HCT116 (cell line): ENCODE measurements at regions not wholly inside any gene's neighbourhood (a gene's known extent, or its start where the extent isn't known, plus 50 kb on each side); places are given as distances from the start of the nearest gene placed in this dataset.

Source experiments
- ATAC-seq: fragments of 200-7000 bp; cut with Tn5 transposase; 2 replicates; pipeline ENCODE4 v1.9.1; 2020; ENCODE audit warnings: mild to moderate bottlenecking, moderate library complexity
- BruUV-seq: library from RNA; stranded (reverse); fragments of 400-500 nt; replicated peaks from 2 replicates; lab custom pipeline; 2021; lab: Mats Ljungman, UMichigan
- CTCF ChIA-PET: fragments of 300-600 bp; sonication (Branson Sonifier 250); formaldehyde crosslinking; loops from one replicate; lab custom pipeline; 2021; ENCODE audit warnings: antibody characterized with exemption; lab: Charles Lee
- POLR2A ChIA-PET: fragments of 300-600, 350-600 bp; sonication (Branson Sonifier 250); formaldehyde crosslinking; loops from one replicate; lab custom pipeline; 2021; ENCODE audit warnings: antibody characterized with exemption; lab: Charles Lee
- RAD21 ChIA-PET, 2 experiments: fragments of 300-600 bp; sonication (Branson Sonifier 250); formaldehyde crosslinking; loops; one replicate each; lab custom pipeline; 2023; ENCODE audit warnings: low total read pairs in 2 of 2; ENCODE audit not compliant: uncharacterized antibody in 2 of 2, unreplicated experiment in 2 of 2, low non-redundant PET in 1 of 2; lab: Charles Lee
- DNase-seq: peaks from one replicate; pipeline ENCODE4 v3.0.0-alpha.2; 2010; ENCODE audit warnings: low read depth, low spot score
- H2AFZ ChIP-seq: fragments of 200-600 bp; shearing (Covaris generic), sonication (generic); 2 replicates; pipeline ENCODE4 v1.6.1; 2017; ENCODE audit warnings: low read depth, mixed run types, mixed read lengths, antibody characterized with exemption, low read length; ENCODE audit not compliant: poor library complexity, severe bottlenecking
- H3K27ac ChIP-seq: 2 replicates; pipeline ENCODE4 v1.5.1; 2012; ENCODE audit warnings: low read depth, low read length
- H3K27me3 ChIP-seq: fragments of 200-600 bp; sonication (generic); 2 replicates; pipeline ENCODE4 v1.6.1; 2016; ENCODE audit warnings: mixed run types, low read length, mixed read lengths; ENCODE audit not compliant: insufficient read depth
- H3K36me3 ChIP-seq, 2 experiments: fragments of 200-500 bp in 1 of 2; fragments of 200-600 bp in 1 of 2; sonication (Bioruptor generic) in 1 of 2; sonication (generic) in 1 of 2; 2 replicates each; pipeline versions ENCODE4 v1.5.1 to v1.6.1; 2014 to 2016; ENCODE audit warnings: low read length in 2 of 2, inconsistent platforms in 1 of 2, mixed read lengths in 1 of 2, mixed run types in 1 of 2; ENCODE audit not compliant: insufficient read depth in 2 of 2, control insufficient read depth in 1 of 2
- H3K4me1 ChIP-seq, 2 experiments: fragments of 200-600 bp in 1 of 2; sonication (generic) in 1 of 2; 2 replicates each; pipeline versions ENCODE4 v1.5.1 to v1.6.1; 2012 to 2017; ENCODE audit warnings: low read length in 2 of 2, inconsistent platforms in 1 of 2, mild to moderate bottlenecking in 1 of 2, mixed read lengths in 1 of 2, mixed run types in 1 of 2, moderate library complexity in 1 of 2; ENCODE audit not compliant: insufficient read depth in 2 of 2, control insufficient read depth in 1 of 2
- H3K4me2 ChIP-seq: fragments of 200-600 bp; sonication (generic); 2 replicates; pipeline ENCODE4 v1.6.1; 2017; ENCODE audit warnings: mixed run types, low read length, mixed read lengths
- H3K4me3 ChIP-seq, 2 experiments: fragments of 200-600 bp in 1 of 2; sonication (generic) in 1 of 2; replicated peaks in 1 of 2; 2 replicates each; pipeline ENCODE4 v1.5.1; 2011 to 2016; ENCODE audit warnings: low read length in 2 of 2, control low read depth in 1 of 2, low read depth in 1 of 2, mild to moderate bottlenecking in 1 of 2, mixed read lengths in 1 of 2, mixed run types in 1 of 2
- H3K79me2 ChIP-seq: fragments of 200-600 bp; sonication (generic); 2 replicates; pipeline ENCODE4 v1.6.1; 2017; ENCODE audit warnings: mild to moderate bottlenecking, mixed run types, low read length, moderate library complexity, mixed read lengths; ENCODE audit not compliant: insufficient read depth
- H3K9ac ChIP-seq: fragments of 200-600 bp; sonication (generic); 2 replicates; pipeline ENCODE4 v1.6.1; 2016; ENCODE audit warnings: low read length, mixed read lengths
- H3K9me2 ChIP-seq: fragments of 200-600 bp; sonication (generic), shearing (Covaris generic); 2 replicates; pipeline ENCODE4 v1.6.1; 2017; ENCODE audit warnings: mixed run types, mild to moderate bottlenecking, moderate library complexity; ENCODE audit not compliant: insufficient read depth
- H3K9me3 ChIP-seq, 2 experiments: fragments of 200-500 bp in 1 of 2; fragments of 200-600 bp in 1 of 2; sonication (Bioruptor generic) in 1 of 2; sonication (generic) in 1 of 2; 2 replicates each; pipeline ENCODE4 v1.6.1; 2014 to 2017; ENCODE audit warnings: low read length in 2 of 2, mixed read lengths in 2 of 2, inconsistent platforms in 1 of 2, low read depth in 1 of 2, mild to moderate bottlenecking in 1 of 2, mixed run types in 1 of 2, moderate library complexity in 1 of 2; ENCODE audit not compliant: control insufficient read depth in 1 of 2, insufficient read depth in 1 of 2
- H4K20me1 ChIP-seq: fragments of 200-600 bp; sonication (generic), shearing (Covaris generic); 2 replicates; pipeline ENCODE4 v1.6.1; 2017; ENCODE audit warnings: mixed run types, mild to moderate bottlenecking, moderate library complexity; ENCODE audit not compliant: insufficient read depth
- CBX3 ChIP-seq: IDR thresholded peaks from 2 replicates; pipeline ENCODE4 v1.6.1; 2012; ENCODE audit warnings: low read depth
- EGR1 ChIP-seq: IDR thresholded peaks from 2 replicates; pipeline ENCODE4 v1.6.1; 2012; ENCODE audit warnings: low read depth
- ELF1 ChIP-seq: IDR thresholded peaks from 2 replicates; pipeline ENCODE4 v1.6.1; 2012; ENCODE audit warnings: low read depth, borderline replicate concordance
- EZH2 ChIP-seq: fragments of 200-600 bp; sonication (generic); IDR thresholded peaks from 2 replicates; pipeline ENCODE4 v1.6.1; 2017; ENCODE audit warnings: antibody characterized with exemption, mixed run types
- RAD21 ChIP-seq: IDR thresholded peaks from 2 replicates; pipeline ENCODE4 v1.6.1; 2012; ENCODE audit warnings: low read depth, mild to moderate bottlenecking
- SP1 ChIP-seq: IDR thresholded peaks from 2 replicates; pipeline ENCODE4 v1.6.1; 2012; ENCODE audit warnings: low read depth
- SRF ChIP-seq: IDR thresholded peaks from 2 replicates; pipeline ENCODE4 v1.6.1; 2012; ENCODE audit warnings: low read depth
- TCF7L2 ChIP-seq: IDR thresholded peaks from 2 replicates; pipeline ENCODE4 v1.7.0; 2011; ENCODE audit warnings: borderline replicate concordance, inconsistent platforms; ENCODE audit not compliant: insufficient read depth, insufficient read length; ENCODE audit errors: extremely low read depth
- YY1 ChIP-seq: IDR thresholded peaks from 2 replicates; pipeline ENCODE4 v1.6.1; 2011; ENCODE audit warnings: low read length, low read depth, moderate library complexity, mild to moderate bottlenecking; ENCODE audit not compliant: insufficient replicate concordance; ENCODE audit errors: extremely low read depth
- ZFX ChIP-seq: fragments of 450-650 bp; IDR thresholded peaks from 2 replicates; pipeline ENCODE4 v1.6.1; 2017
- intact Hi-C: fragments of 100-400 bp; cut with micrococcal nuclease; formaldehyde crosslinking; loops from 2 replicates; pipeline ENCODE4 v1.10.0; 2022
- TF ChIP-seq, protein P1 (sequence below): IDR thresholded peaks from 2 replicates; pipeline ENCODE4 v1.6.1; 2011; ENCODE audit warnings: mild to moderate bottlenecking, low read length, moderate library complexity; ENCODE audit not compliant: insufficient replicate concordance; ENCODE audit errors: extremely low read depth
- TF ChIP-seq, protein P2 (sequence below), 3 experiments: fragments of 200-600 bp in 1 of 3; sonication (generic) in 1 of 3; IDR thresholded peaks in 2 of 3; conservative IDR thresholded peaks in 1 of 3; 2 replicates each; pipeline ENCODE4 v1.5.1; 2012 to 2017; ENCODE audit warnings: low read depth in 2 of 3, low read length in 2 of 3, antibody characterized with exemption in 1 of 3, borderline replicate concordance in 1 of 3, control low read depth in 1 of 3, mild to moderate bottlenecking in 1 of 3, mixed read lengths in 1 of 3, mixed run types in 1 of 3, moderate library complexity in 1 of 3; ENCODE audit not compliant: insufficient read depth in 1 of 3

DNA sequence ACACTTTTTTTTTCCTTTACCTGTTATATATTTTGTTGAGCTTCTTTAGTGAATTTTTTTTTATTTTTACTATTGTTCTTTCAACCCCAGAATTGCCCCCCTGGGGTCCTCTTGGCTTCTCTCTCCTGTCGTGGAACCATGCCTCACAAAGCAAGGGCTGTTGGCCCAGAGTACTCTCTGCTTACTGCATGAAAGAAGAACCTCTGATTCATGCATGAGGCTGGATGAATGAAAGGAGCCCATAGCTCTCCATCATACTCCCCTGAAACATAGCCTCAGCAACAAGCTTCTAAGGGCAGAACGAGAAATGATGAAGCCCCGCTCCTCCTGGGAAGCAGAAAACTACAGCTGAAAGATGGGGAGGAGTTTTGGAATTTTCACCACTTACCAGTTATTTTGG is 1441.0 kb downstream of the BRINP3 start:
- Histone ChIP-seq H3K36me3 (no peaks in the 10 kb centered on the region), H4K20me1 (no peaks in the 10 kb centered on the region), H3K27ac (no peak overlapping the region), H3K9ac (no peak overlapping the region), H3K9me3 (no peaks in the 10 kb centered on the region), H3K9me2 (no peaks in the 10 kb centered on the region), H3K27me3 (no peaks in the 10 kb centered on the region), H2AFZ (no peak overlapping the region), H3K4me2 (no peak overlapping the region), H3K4me3 (no peak overlapping the region), H3K79me2 (no peaks in the 10 kb centered on the region), H3K4me1 (no peaks in the 10 kb centered on the region)
- ATAC-seq (no peak), DNase-seq (no peak)
- TF ChIP-seq RAD21 = no peak
- TF ChIP-seq ELF1 = no peak
- TF ChIP-seq, protein P1, sequence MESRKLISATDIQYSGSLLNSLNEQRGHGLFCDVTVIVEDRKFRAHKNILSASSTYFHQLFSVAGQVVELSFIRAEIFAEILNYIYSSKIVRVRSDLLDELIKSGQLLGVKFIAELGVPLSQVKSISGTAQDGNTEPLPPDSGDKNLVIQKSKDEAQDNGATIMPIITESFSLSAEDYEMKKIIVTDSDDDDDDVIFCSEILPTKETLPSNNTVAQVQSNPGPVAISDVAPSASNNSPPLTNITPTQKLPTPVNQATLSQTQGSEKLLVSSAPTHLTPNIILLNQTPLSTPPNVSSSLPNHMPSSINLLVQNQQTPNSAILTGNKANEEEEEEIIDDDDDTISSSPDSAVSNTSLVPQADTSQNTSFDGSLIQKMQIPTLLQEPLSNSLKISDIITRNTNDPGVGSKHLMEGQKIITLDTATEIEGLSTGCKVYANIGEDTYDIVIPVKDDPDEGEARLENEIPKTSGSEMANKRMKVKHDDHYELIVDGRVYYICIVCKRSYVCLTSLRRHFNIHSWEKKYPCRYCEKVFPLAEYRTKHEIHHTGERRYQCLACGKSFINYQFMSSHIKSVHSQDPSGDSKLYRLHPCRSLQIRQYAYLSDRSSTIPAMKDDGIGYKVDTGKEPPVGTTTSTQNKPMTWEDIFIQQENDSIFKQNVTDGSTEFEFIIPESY = no peak
- TF ChIP-seq YY1 = no peak
- TF ChIP-seq TCF7L2 = no peak
- no peak for TF ChIP-seq EZH2
- ChIA-PET CTCF (no interaction called here), RAD21 (no interaction called here), POLR2A (no interaction called here)
- intact Hi-C loops = no loop called here
- no TSS peak for BruUV-seq

DNA sequence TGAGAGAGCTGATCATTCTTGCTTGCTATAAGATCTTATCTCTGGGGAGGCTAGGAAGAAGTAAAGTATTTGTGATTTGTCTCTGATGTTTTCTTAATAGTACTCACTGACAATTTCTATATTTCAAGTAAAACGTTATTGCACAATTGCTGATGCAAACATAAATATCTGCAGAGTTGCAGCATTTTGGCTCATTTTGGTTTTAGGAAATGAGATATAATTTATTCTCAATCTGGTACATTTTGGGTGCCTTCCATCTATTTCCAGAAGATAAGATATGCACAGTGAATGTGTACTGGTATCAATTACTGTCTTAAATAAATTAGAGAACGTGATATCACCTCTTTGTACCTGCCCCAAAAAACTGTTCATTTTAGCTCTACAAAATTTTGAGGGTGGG is 1431.5 kb downstream of the BRINP3 start:
- H3K9me3 ChIP-seq = no peaks in the 10 kb centered on the region
- H3K9me2 ChIP-seq = no peaks in the 10 kb centered on the region
- no peaks in the 10 kb centered on the region for H3K4me1 ChIP-seq
- no peaks in the 10 kb centered on the region for H3K36me3 ChIP-seq
- H3K4me2 ChIP-seq = no peak overlapping the region
- H3K4me3 ChIP-seq = no peak overlapping the region
- intact Hi-C loops = no loop called here
- RAD21 ChIA-PET = no interaction called here
- CTCF ChIA-PET = no interaction called here
- POLR2A ChIA-PET = no interaction called here
- no peaks in the 10 kb centered on the region for H3K79me2 ChIP-seq
- H3K27me3 ChIP-seq = no peaks in the 10 kb centered on the region
- no TSS peak for BruUV-seq
- no peak overlapping the region for H2AFZ ChIP-seq
- DNase-seq (no peak), ATAC-seq (no peak)
- H3K9ac ChIP-seq = no peak overlapping the region
- no peak overlapping the region for H3K27ac ChIP-seq
- no peaks in the 10 kb centered on the region for H4K20me1 ChIP-seq
- TF ChIP-seq, protein P1 = no peak
- TF ChIP-seq YY1 = no peak
- TF ChIP-seq SP1 = no peak
- TF ChIP-seq, protein P2, sequence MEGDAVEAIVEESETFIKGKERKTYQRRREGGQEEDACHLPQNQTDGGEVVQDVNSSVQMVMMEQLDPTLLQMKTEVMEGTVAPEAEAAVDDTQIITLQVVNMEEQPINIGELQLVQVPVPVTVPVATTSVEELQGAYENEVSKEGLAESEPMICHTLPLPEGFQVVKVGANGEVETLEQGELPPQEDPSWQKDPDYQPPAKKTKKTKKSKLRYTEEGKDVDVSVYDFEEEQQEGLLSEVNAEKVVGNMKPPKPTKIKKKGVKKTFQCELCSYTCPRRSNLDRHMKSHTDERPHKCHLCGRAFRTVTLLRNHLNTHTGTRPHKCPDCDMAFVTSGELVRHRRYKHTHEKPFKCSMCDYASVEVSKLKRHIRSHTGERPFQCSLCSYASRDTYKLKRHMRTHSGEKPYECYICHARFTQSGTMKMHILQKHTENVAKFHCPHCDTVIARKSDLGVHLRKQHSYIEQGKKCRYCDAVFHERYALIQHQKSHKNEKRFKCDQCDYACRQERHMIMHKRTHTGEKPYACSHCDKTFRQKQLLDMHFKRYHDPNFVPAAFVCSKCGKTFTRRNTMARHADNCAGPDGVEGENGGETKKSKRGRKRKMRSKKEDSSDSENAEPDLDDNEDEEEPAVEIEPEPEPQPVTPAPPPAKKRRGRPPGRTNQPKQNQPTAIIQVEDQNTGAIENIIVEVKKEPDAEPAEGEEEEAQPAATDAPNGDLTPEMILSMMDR (IDR thresholded peaks at IDR 0.05 in 2 of 3, conservative IDR thresholded peaks at IDR 0.05 in 1 of 3; ENCODE audit: borderline replicate concordance in 1 of 3, insufficient read depth in 1 of 3, low read depth in 2 of 3, low read length in 2 of 3) = no peak
- TF ChIP-seq SRF = no peak
- TF ChIP-seq ELF1 = no peak
- TF ChIP-seq ZFX = no peak
- TF ChIP-seq EGR1 = no peak
- no peak for TF ChIP-seq CBX3
